ENCODE measurements at regions not wholly inside any gene's neighbourhood (a gene's known extent, or its start where the extent isn't known, plus 50 kb on each side); places are given as distances from the start of the nearest gene placed in this dataset.
"Not testable (repeated sequence)": the region's sequence is repeated elsewhere in the genome, so short reads cannot be mapped to it uniquely, and the experiment has no call there.

- no peak overlapping the region for H3K27ac ChIP-seq
- no peaks in the 10 kb centered on the region for H3K27me3 ChIP-seq
- no peak for TF ChIP-seq POLR2AphosphoS5 (IDR thresholded peaks at IDR 0.05; ENCODE audit: insufficient read depth in 1 of 2, low read depth in 1 of 2)
- no peak for TF ChIP-seq CTCF (IDR thresholded peaks at IDR 0.05)
- TF ChIP-seq POLR2A (IDR thresholded peaks at IDR 0.05) = no peak
- no peak for DNase-seq (ENCODE audit: extremely low spot score in 2 of 2)
- H3K4me1 ChIP-seq = no peaks in the 10 kb centered on the region
- H3K4me3 ChIP-seq = no peak overlapping the region
- H3K9me3 ChIP-seq = no peaks in the 10 kb centered on the region
- no peaks in the 10 kb centered on the region for H3K36me3 ChIP-seq
- intact Hi-C loops (cut with DNase I) = no loop called here
Observed at GRCh38 chr6:144781836-144782235, 496.7 kb downstream of the UTRN start.

DNA sequence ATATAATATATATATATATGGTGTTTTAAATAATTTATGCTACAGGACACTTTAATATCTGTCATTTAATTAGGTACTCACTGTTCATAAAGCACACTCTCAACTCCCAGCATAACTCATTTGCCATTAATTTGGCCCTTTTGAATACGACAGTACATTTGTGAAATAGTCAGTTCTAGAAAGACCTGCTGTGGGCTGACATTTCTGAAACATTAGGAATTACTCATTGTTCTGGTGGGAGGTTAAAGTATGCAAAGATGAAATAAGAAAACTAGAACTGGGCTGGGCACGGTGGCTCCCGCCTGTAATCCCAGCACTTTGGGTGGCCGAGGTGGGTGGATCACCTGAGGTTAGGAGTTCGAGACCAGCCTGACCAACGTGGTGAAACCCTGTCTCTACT, 497.5 kb downstream of the UTRN start:
- no peak for DNase-seq (ENCODE audit: extremely low spot score in 2 of 2)
- Histone ChIP-seq H3K9me3 (no peaks in the 10 kb centered on the region), H3K4me3 (no peak overlapping the region), H3K36me3 (no peaks in the 10 kb centered on the region), H3K4me1 (no peaks in the 10 kb centered on the region), H3K27me3 (no peaks in the 10 kb centered on the region), H3K27ac (no peak overlapping the region)
- TF ChIP-seq POLR2A (IDR thresholded peaks at IDR 0.05) = no peak
- no peak for TF ChIP-seq POLR2AphosphoS5 (IDR thresholded peaks at IDR 0.05; ENCODE audit: insufficient read depth in 1 of 2, low read depth in 1 of 2)
- TF ChIP-seq CTCF (IDR thresholded peaks at IDR 0.05) = no peak
- intact Hi-C loops (cut with DNase I) = no loop called here

DNA sequence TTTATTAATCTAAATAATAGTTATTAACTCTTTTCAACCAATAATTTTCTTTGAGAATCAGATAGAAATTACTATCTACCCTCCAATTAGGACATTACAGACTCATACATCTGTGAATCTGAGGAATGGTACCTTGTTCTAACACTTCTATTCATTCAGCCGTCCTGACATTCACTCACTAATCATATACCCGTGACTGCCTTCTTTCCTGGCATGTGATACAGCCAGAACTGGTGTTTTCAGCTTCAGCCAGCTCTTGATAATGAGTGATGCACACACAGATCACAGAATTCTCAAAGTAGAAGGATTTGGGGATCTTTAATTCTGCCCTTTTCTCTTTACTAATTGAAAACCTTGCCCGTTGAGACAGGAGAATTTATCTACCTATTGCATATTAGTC, 499.9 kb downstream of the UTRN start:
- Histone ChIP-seq H3K36me3 (no peaks in the 10 kb centered on the region), H3K9me3 (no peaks in the 10 kb centered on the region), H3K4me1 (no peaks in the 10 kb centered on the region), H3K4me3 (no peak overlapping the region), H3K27ac (no peak overlapping the region), H3K27me3 (no peaks in the 10 kb centered on the region)
- DNase-seq (ENCODE audit: extremely low spot score in 2 of 2) = no peak
- intact Hi-C loops (cut with DNase I) = no loop called here
- TF ChIP-seq POLR2A (IDR thresholded peaks at IDR 0.05) (no peak), CTCF (IDR thresholded peaks at IDR 0.05) (no peak), POLR2AphosphoS5 (IDR thresholded peaks at IDR 0.05; ENCODE audit: insufficient read depth in 1 of 2, low read depth in 1 of 2) (no peak)

- intact Hi-C loops (cut with DNase I) = no loop called here
- Histone ChIP-seq H3K27me3 (no peaks in the 10 kb centered on the region), H3K4me3 (no peak overlapping the region), H3K9me3 (no peaks in the 10 kb centered on the region), H3K36me3 (peaks cover 0 to 3% of the 10 kb centered on the region in 2 donors), H3K4me1 (no peaks in the 10 kb centered on the region), H3K27ac (no peak overlapping the region)
- TF ChIP-seq POLR2A (IDR thresholded peaks at IDR 0.05) = no peak
- TF ChIP-seq POLR2AphosphoS5 (IDR thresholded peaks at IDR 0.05; ENCODE audit: insufficient read depth in 1 of 2, low read depth in 1 of 2) = no peak
- no peak for DNase-seq (ENCODE audit: extremely low spot score in 2 of 2)
Observed at GRCh38 chr6:144786825-144787224, 501.7 kb downstream of the UTRN start.

DNA sequence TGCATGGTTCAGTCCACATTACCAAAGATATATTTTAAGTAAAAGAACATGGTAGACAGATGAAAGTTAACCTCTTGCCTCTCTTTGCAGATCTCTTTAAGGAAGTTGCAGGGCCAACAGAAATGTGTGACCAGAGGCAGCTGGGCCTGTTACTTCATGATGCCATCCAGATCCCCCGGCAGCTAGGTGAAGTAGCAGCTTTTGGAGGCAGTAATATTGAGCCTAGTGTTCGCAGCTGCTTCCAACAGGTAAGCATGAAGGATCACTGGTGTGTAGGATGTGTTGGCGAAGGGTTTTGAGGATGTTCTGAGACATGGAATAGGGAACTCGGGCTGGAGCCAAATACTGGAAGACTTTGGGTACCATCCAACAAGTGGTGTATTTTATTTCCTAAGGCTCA, 508.6 kb downstream of the UTRN start:
- H3K4me1 ChIP-seq = no peaks in the 10 kb centered on the region
- TF ChIP-seq CTCF (IDR thresholded peaks at IDR 0.05) = no peak
- TF ChIP-seq POLR2AphosphoS5 (IDR thresholded peaks at IDR 0.05; ENCODE audit: insufficient read depth in 1 of 2, low read depth in 1 of 2) = no peak
- TF ChIP-seq POLR2A (IDR thresholded peaks at IDR 0.05) = no peak
- peaks cover 0 to 35% of the 10 kb centered on the region in 2 donors for H3K36me3 ChIP-seq
- H3K27me3 ChIP-seq = no peaks in the 10 kb centered on the region
- no peak overlapping the region for H3K4me3 ChIP-seq
- no peaks in the 10 kb centered on the region for H3K9me3 ChIP-seq
- DNase-seq (ENCODE audit: extremely low spot score in 2 of 2) = no peak
- intact Hi-C loops (cut with DNase I) = no loop called here
- H3K27ac ChIP-seq = no peak overlapping the region

GRCh38 chr6:144795022-144795421, 509.9 kb downstream of the UTRN start:
- H3K4me1 ChIP-seq; intact Hi-C loops (cut with DNase I); DNase-seq (ENCODE audit: extremely low spot score in 2 of 2); H3K27ac ChIP-seq; H3K4me3 ChIP-seq; H3K27me3 ChIP-seq; H3K9me3 ChIP-seq: not testable (repeated sequence)
- peaks cover 0 to 36% of the 10 kb centered on the region in 2 donors for H3K36me3 ChIP-seq

All from vagina (tissue), 2 donors.